ENCODE measurements at regions not wholly inside any gene's neighbourhood (a gene's known extent, or its start where the extent isn't known, plus 50 kb on each side); places are given as distances from the start of the nearest gene placed in this dataset.
A peak's percentile ranks its signal among the peaks of the same experiment; 100 is the strongest.

GRCh38 chr9:78882481-78882880 lies 585.6 kb downstream of the PSAT1 start (continued):
- TF ChIP-seq KDM5A (IDR thresholded peaks at IDR 0.05) (no peak), HOXA7 (CRISPR knock-in tag; IDR thresholded peaks at IDR 0.05) (no peak), FOXS1 (CRISPR knock-in tag; IDR thresholded peaks at IDR 0.05) (no peak)

- WGBS (ENCODE audit: missing lambda C conversion rate), result 92% methylated on average over 4 of the region's 4 CpGs
- CTCF ChIA-PET, result no interaction called here
- DNase-seq (ENCODE audit: low read depth in 1 of 2, low spot score in 1 of 2), result no peak
- H3K9me3 ChIP-seq, result peaks cover 8% of the 10 kb centered on the region; the same call in 2 of the 3 replicates
- no peak for FAIRE-seq
- POLR2A ChIA-PET, result no interaction called here
- no peak for TF ChIP-seq NPAS2 (CRISPR knock-in tag; IDR thresholded peaks at IDR 0.05; ENCODE audit: borderline replicate concordance)
- H3K4me2 ChIP-seq, result no peak overlapping the region
- H3K4me3 ChIP-seq, result no peak overlapping the region
- peaks cover 4% of the 10 kb centered on the region; the same call in 2 of the 3 replicates for H3K4me1 ChIP-seq
- peak overlapping the region in 1 of 2 experiments; percentile 42; a peak in 2 of 6 replicates for H3K27ac ChIP-seq
- no peak for ATAC-seq
Observed at GRCh38 chr9:78884611-78885150, 587.8 kb downstream of the PSAT1 start.

- POLR2A ChIA-PET, result no interaction called here
- no peak overlapping the region for H3K27ac ChIP-seq
- DNase-seq (ENCODE audit: low read depth in 1 of 2, low spot score in 1 of 2), result no peak
- FAIRE-seq, result no peak
- H3K9me3 ChIP-seq, result peaks cover 13% of the 10 kb centered on the region; the same call in 2 of the 3 replicates
- no peak overlapping the region for H3K4me3 ChIP-seq
- WGBS (ENCODE audit: missing lambda C conversion rate), result 32% methylated on average over 1 of the region's 1 CpG
- no peak for TF ChIP-seq USF2 (IDR thresholded peaks at IDR 0.05)
- TF ChIP-seq JUNB (IDR thresholded peaks at IDR 0.05), result no peak
- TF ChIP-seq EHMT2 (IDR thresholded peaks at IDR 0.05; ENCODE audit: low read depth), result no peak
- TF ChIP-seq FOSL2 (IDR thresholded peaks at IDR 0.05), result no peak
- TF ChIP-seq FOSL2 (CRISPR knock-in tag; IDR thresholded peaks at IDR 0.05), result no peak
- no peak for TF ChIP-seq ZNF302 (CRISPR knock-in tag; IDR thresholded peaks at IDR 0.05)
- TF ChIP-seq FOXS1 (CRISPR knock-in tag; IDR thresholded peaks at IDR 0.05), result no peak
- no peak for TF ChIP-seq BHLHE40 (IDR thresholded peaks at IDR 0.05; ENCODE audit: low read depth, low read length)
- no peak for TF ChIP-seq FOSB (CRISPR knock-in tag; IDR thresholded peaks at IDR 0.05)
- TF ChIP-seq MAX (IDR thresholded peaks at IDR 0.05), result no peak
- no peak for TF ChIP-seq CBX8 (IDR thresholded peaks at IDR 0.05)
- TF ChIP-seq ZSCAN20 (CRISPR knock-in tag; IDR thresholded peaks at IDR 0.05), result no peak
- TF ChIP-seq NPAS2 (CRISPR knock-in tag; IDR thresholded peaks at IDR 0.05; ENCODE audit: borderline replicate concordance), result no peak
- TF ChIP-seq E2F6 (IDR thresholded peaks at IDR 0.05; ENCODE audit: borderline replicate concordance, low read depth), result no peak
- TF ChIP-seq SREBF2 (IDR thresholded peaks at IDR 0.05), result no peak
- TF ChIP-seq RAD21 (conservative IDR thresholded peaks at IDR 0.05 in 1 of 2, IDR thresholded peaks at IDR 0.05 in 1 of 2), result no peak
- TF ChIP-seq GATA3 (IDR thresholded peaks at IDR 0.05; ENCODE audit: borderline replicate concordance), result no peak
- no peak for TF ChIP-seq KDM1A (IDR thresholded peaks at IDR 0.05; ENCODE audit: low read depth)
- no peak for TF ChIP-seq HDAC2 (IDR thresholded peaks at IDR 0.05)
- no peak overlapping the region for H3K4me2 ChIP-seq
- H3K4me1 ChIP-seq, result no peaks in the 10 kb centered on the region
- CTCF ChIA-PET, result interaction anchor here (1.5 kb wide), 1 partner anchor 19 kb away, joined by 3 read pairs; no protein-coding TSS in a partner anchor
- no peak for ATAC-seq
Observed at GRCh38 chr9:78892182-78892581, 595.3 kb downstream of the PSAT1 start.

- DNase-seq (ENCODE audit: low read depth in 1 of 2, low spot score in 1 of 2) (no peak), FAIRE-seq (peak; percentile 43), ATAC-seq (no peak)
- peaks cover 13% of the 10 kb centered on the region; the same call in 2 of the 3 replicates for H3K9me3 ChIP-seq
- H3K27ac ChIP-seq, result no peak overlapping the region
- CTCF ChIA-PET, result interaction anchor here (1.5 kb wide), 1 partner anchor 20 kb away, joined by 3 read pairs; no protein-coding TSS in a partner anchor
- H3K4me2 ChIP-seq, result no peak overlapping the region
- H3K4me1 ChIP-seq, result no peaks in the 10 kb centered on the region
- no peak overlapping the region for H3K4me3 ChIP-seq
- no peak for TF ChIP-seq PBX3 (IDR thresholded peaks at IDR 0.05)
- TF ChIP-seq ZC3H11A (IDR thresholded peaks at IDR 0.05), result no peak
- no peak for TF ChIP-seq MAZ (IDR thresholded peaks at IDR 0.05; ENCODE audit: borderline replicate concordance, low read depth, low read length)
- TF ChIP-seq HOXB13 (CRISPR knock-in tag; IDR thresholded peaks at IDR 0.05; ENCODE audit: low read depth), result no peak
- TF ChIP-seq POLR2A (IDR thresholded peaks at IDR 0.05; ENCODE audit: low read length), result no peak
- TF ChIP-seq CEBPB (IDR thresholded peaks at IDR 0.05), result no peak
- no peak for TF ChIP-seq HEYL (CRISPR knock-in tag; IDR thresholded peaks at IDR 0.05)
- TF ChIP-seq RFX5 (IDR thresholded peaks at IDR 0.05), result no peak
- POLR2A ChIA-PET, result no interaction called here
Observed at GRCh38 chr9:78892769-78893168, 595.8 kb downstream of the PSAT1 start.
